BLaER1 treated with 17β-estradiol and CSF1 and Interleukin-3, amounts not matched to agents 10 nM and 100 nM (cell line): ENCODE measurements at regions not wholly inside any gene's neighbourhood (a gene's known extent, or its start where the extent isn't known, plus 50 kb on each side); places are given as distances from the start of the nearest gene placed in this dataset.
A peak's percentile ranks its signal among the peaks of the same experiment; 100 is the strongest.

ENCODE experiments used
- H3K27ac ChIP-seq, 11 experiments: shearing (Covaris generic); formaldehyde crosslinking; 2 replicates each; pipeline ENCODE4 v1.8.1; 2022
- H3K27me3 ChIP-seq, 11 experiments: shearing (Covaris generic); formaldehyde crosslinking; 2 replicates each; pipeline ENCODE4 v1.8.1; 2022
- H3K36me3 ChIP-seq, 11 experiments: shearing (Covaris generic); formaldehyde crosslinking; 2 replicates each; pipeline ENCODE4 v1.8.1; 2022
- H3K4me1 ChIP-seq, 10 experiments: shearing (Covaris generic); formaldehyde crosslinking; 2 replicates each; pipeline ENCODE4 v1.8.1; 2022
- H3K4me2 ChIP-seq, 11 experiments: shearing (Covaris generic); formaldehyde crosslinking; 2 replicates each; pipeline ENCODE4 v1.8.1; 2022
- H3K4me3 ChIP-seq, 10 experiments: shearing (Covaris generic); formaldehyde crosslinking; 2 replicates each; pipeline ENCODE4 v1.8.1; 2022
- H3K9ac ChIP-seq, 11 experiments: shearing (Covaris generic); formaldehyde crosslinking; 2 replicates each; pipeline ENCODE4 v1.8.1; 2022
- H3K9me3 ChIP-seq, 11 experiments: shearing (Covaris generic); formaldehyde crosslinking; replicated peaks in 1 of 11; 2 replicates each; pipeline ENCODE4 v1.8.1; 2022
- H4K20me1 ChIP-seq, 11 experiments: shearing (Covaris generic); formaldehyde crosslinking; 2 replicates each; pipeline ENCODE4 v1.8.1; 2022
- Cebpa-rat ChIP-seq, 11 experiments: shearing (Covaris generic); IDR thresholded peaks; 2 replicates each; pipeline ENCODE4 v1.8.1; 2022

DNA sequence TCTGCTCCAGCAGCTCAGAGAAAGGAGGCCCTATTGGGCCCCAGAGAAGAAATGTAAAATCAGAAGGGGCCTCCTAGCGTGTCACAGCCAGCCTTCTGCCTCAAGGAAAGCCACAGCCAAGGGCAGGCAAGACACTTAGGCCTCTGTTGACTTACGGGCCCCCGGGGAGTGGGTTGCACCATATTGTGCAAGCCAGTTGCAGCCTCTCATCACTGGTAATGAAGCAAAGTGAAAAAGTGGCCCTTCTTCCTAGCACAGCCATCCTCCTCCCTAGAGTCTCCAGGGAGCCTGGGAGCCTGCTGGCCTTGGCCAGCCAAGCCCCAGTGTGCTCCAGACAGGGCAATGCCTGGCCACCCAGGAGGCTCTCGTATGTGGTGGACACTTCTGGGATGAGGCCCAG is 56.2 kb upstream of the GDF10 start:
- Histone ChIP-seq H3K4me2 (peak overlapping the region in 7 of 11 experiments; percentile 12 to 55 (median 22); a peak in 9 of 22 replicates), H3K9ac (no peak overlapping the region), H3K27ac (peak overlapping the region in 3 of 11 experiments; percentile 47 to 62 (median 57); a peak in 7 of 22 replicates)

DNA sequence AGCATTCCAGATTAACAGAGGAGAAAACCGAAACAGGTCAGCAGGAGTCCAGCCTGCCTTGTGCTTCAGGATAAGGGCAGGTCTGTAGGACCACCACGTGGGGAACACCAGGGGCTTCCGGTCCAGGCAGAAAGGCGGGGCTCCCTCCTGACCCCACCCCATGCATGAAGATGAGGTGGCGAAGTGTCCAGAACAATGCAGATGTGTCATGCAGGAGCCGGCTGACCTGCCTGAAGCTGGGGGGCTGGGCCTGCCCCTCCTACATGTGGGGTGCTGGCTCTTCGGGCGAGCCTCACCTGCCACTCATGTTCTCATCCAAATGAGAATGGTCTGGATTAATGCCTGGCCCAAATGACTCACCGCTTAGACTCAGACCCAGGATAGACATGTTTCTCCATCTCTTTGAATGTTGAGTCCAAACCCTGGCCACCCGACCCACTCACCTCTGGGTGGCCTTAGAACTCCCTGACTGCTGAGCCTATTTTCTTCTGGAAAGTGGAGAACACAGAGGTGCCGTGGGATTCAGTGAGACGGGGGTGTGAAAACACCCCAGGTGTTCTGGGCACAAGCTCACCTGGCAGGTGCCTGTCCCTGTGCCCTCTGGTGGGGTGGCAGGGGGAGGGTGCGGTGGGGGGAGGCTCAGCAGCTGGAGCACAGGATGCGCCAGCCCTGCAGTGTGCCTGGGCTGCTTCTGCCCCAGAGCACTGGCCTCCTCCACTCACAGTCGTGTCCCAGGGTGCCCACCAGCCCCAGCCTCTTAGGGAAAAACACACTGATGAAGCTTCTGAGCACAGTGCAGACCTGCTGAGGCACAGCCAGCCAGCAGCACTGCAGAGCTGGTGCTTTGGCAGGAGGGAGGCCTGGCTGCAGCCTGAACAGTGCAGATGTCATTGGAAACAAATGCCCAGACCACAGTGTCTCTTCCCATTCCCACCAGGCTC is 55.2 kb upstream of the GDF10 start:
- no peak overlapping the region for H3K9ac ChIP-seq
- no peak for TF ChIP-seq Cebpa-rat (IDR thresholded peaks at IDR 0.05)

More for the DNA sequence above, 56.2 kb upstream of the GDF10 start:
- peaks cover 0 to 18% (median 4%) of the 10 kb centered on the region in 10 experiments; a peak in 9 of 20 replicates for H3K4me1 ChIP-seq
- H3K27me3 ChIP-seq = peaks cover 0 to 89% (median 0%) of the 10 kb centered on the region in 11 experiments; a peak in 4 of 22 replicates
- H4K20me1 ChIP-seq = no peaks in the 10 kb centered on the region; a peak in 1 of 22 replicates
- H3K4me3 ChIP-seq = no peak overlapping the region
- no peaks in the 10 kb centered on the region for H3K36me3 ChIP-seq
- H3K9me3 ChIP-seq = peaks cover 0 to 11% (median 0%) of the 10 kb centered on the region in 11 experiments; a peak in 4 of 22 replicates
- peak in 4 of 11 experiments; percentile 37 to 65 (median 58); a peak in 6 of 22 replicates for TF ChIP-seq Cebpa-rat (IDR thresholded peaks at IDR 0.05)

DNA sequence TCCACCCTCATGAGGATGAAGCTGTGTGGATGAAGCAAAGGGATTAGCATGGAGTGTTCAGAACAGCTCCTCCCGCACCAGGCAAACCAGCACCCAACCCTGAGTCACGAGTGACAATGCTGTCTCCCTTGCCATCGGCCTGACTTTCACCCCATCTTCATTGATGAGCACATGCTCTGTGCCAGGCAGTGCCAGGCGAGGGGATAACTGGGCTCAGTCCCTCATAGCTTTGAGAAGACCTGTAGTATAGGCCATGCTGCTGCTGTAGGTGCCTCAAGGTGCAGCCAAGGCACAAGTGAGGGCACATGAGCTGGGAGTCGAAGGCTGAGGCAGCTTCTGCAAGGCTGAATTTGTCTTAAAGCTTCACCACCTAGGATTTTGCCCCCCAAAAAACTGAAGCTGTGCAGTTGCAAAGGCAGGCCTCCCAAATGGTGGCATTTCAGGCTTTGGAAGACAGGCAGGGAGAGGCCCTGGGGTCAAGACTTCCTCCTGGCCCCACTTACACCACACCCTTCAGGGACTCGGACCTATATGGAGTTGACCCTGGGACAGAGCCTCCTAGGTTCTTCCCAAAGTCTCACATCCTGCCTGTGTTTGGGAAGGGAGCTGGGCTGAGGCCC is 54.2 kb upstream of the GDF10 start:
- Histone ChIP-seq H3K4me1 (peaks cover 0 to 22% (median 4%) of the 10 kb centered on the region in 10 experiments; a peak in 9 of 20 replicates), H3K4me3 (no peak overlapping the region), H4K20me1 (no peaks in the 10 kb centered on the region; a peak in 1 of 22 replicates), H3K27ac (no peak overlapping the region), H3K4me2 (no peak overlapping the region), H3K9me3 (no peaks in the 10 kb centered on the region), H3K36me3 (no peaks in the 10 kb centered on the region), H3K9ac (no peak overlapping the region), H3K27me3 (peaks cover 0 to 97% (median 0%) of the 10 kb centered on the region in 11 experiments; a peak in 4 of 22 replicates)
- TF ChIP-seq Cebpa-rat (IDR thresholded peaks at IDR 0.05) = no peak

More for the DNA sequence above, 55.2 kb upstream of the GDF10 start:
- Histone ChIP-seq H3K4me2 (no peak overlapping the region), H4K20me1 (no peaks in the 10 kb centered on the region; a peak in 1 of 22 replicates), H3K27me3 (peaks cover 0 to 89% (median 0%) of the 10 kb centered on the region in 11 experiments; a peak in 4 of 22 replicates), H3K4me1 (peaks cover 0 to 22% (median 4%) of the 10 kb centered on the region in 10 experiments; a peak in 9 of 20 replicates), H3K27ac (peak overlapping the region in 3 of 11 experiments; percentile 18 to 57 (median 47); a peak in 3 of 22 replicates), H3K4me3 (no peak overlapping the region), H3K36me3 (no peaks in the 10 kb centered on the region), H3K9me3 (peaks cover 0 to under 1% (median 0%) of the 10 kb centered on the region in 11 experiments; a peak in 1 of 22 replicates)

DNA sequence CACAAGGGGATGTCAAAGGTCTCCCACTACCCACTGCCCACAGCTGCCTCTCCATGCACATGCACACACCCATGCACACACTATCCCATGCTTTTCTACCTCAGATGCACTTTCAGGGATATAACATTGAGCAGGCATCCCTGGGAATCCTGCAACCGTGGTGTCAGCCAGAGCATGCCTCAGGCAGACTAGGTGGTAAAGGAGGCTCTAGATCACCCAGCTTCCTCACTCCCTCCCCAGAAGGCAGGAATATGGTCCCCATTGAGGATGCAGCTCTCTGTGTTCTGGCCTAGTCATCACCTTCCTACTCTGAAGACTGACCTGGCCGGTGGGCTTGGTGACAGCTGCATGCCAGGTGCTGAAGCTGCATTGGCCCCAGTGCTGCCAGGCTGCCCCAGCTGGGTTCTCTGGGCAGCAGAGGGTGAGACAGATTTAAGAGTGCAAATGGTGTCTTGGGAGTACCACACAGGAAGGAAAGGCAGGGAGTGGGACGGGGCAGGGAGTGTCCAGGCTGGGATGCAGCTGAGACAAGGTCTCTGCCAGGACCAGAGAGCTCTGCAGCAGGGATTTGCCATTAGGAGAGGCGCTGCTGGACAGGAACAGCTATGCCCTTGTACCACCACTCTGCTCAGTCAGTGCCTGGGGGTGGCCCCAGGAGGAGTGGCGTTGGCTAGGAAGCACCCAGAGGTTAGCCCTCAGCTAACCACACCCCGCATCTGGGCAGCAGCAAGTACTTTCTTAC is 53.4 kb upstream of the GDF10 start:
- Histone ChIP-seq H3K27me3 (peaks cover 0 to 97% (median 0%) of the 10 kb centered on the region in 11 experiments; a peak in 4 of 22 replicates), H3K27ac (no peak overlapping the region), H3K4me3 (no peak overlapping the region), H3K36me3 (no peaks in the 10 kb centered on the region), H3K9ac (no peak overlapping the region), H3K9me3 (no peaks in the 10 kb centered on the region), H4K20me1 (no peaks in the 10 kb centered on the region; a peak in 1 of 22 replicates), H3K4me2 (peak overlapping the region in 1 of 11 experiments; percentile 18; a peak in 2 of 22 replicates), H3K4me1 (peaks cover 0 to 22% (median 4%) of the 10 kb centered on the region in 10 experiments; a peak in 9 of 20 replicates)
- no peak for TF ChIP-seq Cebpa-rat (IDR thresholded peaks at IDR 0.05)

DNA sequence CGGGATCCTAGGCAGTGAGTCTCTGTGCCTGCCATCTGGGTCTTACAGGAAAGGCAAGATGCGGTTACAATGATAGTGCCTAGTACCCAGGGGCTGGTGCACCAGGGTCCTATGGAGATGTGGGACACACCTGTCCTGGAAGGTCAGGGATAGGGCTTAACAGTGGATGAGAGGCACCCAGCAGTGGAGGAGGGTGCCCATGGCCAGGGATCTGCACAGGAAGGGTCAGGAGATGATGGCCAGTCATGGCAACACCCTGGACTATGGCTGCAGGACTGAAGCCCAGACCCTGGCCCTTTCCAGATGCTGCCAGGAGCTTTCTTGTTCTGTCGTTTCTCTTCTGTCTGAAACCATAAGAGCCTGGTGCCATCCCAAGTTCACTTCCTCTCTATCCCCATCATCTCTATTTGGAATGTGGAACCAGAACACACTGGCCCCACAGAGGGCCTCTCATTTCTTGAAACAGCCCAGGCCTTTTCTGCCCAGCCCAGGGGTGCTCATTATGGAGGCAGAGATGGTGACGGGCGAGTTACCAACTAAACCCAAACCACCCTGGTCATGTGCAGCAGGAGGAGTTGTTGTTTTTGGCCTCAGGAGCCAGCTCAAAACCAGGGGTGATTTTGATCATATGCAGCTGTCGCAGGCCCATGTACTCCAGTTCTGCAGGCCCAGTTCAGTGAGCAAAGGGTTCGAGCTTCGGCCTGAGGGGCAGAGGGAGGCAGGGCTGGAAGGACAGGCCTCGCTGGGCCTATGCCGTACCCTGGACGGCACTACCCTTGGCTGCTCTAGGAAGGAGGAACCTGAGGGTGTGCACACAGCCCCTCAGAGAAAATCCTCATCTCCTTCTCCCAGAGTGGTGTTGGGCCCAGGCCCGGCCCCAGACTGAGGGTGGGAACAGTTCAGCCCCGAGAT is 52.6 kb upstream of the GDF10 start:
- Histone ChIP-seq H3K36me3 (no peaks in the 10 kb centered on the region), H3K4me2 (no peak overlapping the region), H3K27me3 (peaks cover 0 to 97% (median 0%) of the 10 kb centered on the region in 11 experiments; a peak in 5 of 22 replicates), H4K20me1 (no peaks in the 10 kb centered on the region; a peak in 1 of 22 replicates), H3K27ac (no peak overlapping the region), H3K4me1 (peaks cover 0 to 22% (median 4%) of the 10 kb centered on the region in 10 experiments; a peak in 9 of 20 replicates), H3K4me3 (no peak overlapping the region), H3K9ac (no peak overlapping the region), H3K9me3 (no peaks in the 10 kb centered on the region)
- no peak for TF ChIP-seq Cebpa-rat (IDR thresholded peaks at IDR 0.05)

DNA sequence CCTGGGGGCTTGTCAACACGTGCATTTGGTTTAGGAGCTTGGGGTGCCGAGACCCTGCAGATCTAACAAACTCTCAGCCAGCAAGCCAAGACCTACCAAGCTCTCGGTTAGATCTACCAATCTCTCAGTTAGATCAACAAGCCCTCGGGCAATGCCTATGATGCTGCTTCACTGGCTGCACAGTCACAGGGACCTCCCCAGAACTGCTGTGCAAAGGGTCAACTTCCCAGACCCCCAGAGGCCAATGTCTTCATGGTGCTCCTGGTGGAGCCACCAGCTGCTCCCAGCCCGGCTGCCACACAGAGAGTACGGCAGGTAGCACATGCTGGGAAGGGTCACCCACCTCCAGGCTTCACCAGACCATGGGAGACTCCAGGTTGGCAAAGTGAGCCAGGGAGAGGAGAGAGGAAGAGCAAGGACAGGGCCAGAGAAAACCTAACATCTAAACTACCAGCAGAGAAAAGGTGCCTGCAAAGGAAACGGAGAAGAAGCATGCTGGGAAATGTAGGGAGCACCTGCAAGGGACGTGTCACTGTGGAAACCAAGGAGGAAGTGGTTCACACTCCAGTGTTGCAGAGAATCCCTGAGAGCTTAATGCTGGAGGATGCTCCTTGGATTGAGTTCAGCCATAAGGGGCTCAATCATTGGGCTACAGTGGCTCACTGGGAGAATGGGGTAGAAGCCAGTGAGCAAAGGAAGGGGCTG is 51.5 kb upstream of the GDF10 start:
- Histone ChIP-seq H3K36me3 (no peaks in the 10 kb centered on the region), H4K20me1 (no peaks in the 10 kb centered on the region), H3K4me2 (peak overlapping the region in 3 of 11 experiments; percentile 10 to 13 (median 12); a peak in 2 of 22 replicates), H3K4me3 (no peak overlapping the region), H3K9ac (no peak overlapping the region), H3K27me3 (peaks cover 0 to 97% (median 0%) of the 10 kb centered on the region in 11 experiments; a peak in 5 of 22 replicates), H3K4me1 (peaks cover 0 to 25% (median 8%) of the 10 kb centered on the region in 10 experiments; a peak in 15 of 20 replicates), H3K27ac (no peak overlapping the region), H3K9me3 (no peaks in the 10 kb centered on the region)
- TF ChIP-seq Cebpa-rat (IDR thresholded peaks at IDR 0.05) = no peak

DNA sequence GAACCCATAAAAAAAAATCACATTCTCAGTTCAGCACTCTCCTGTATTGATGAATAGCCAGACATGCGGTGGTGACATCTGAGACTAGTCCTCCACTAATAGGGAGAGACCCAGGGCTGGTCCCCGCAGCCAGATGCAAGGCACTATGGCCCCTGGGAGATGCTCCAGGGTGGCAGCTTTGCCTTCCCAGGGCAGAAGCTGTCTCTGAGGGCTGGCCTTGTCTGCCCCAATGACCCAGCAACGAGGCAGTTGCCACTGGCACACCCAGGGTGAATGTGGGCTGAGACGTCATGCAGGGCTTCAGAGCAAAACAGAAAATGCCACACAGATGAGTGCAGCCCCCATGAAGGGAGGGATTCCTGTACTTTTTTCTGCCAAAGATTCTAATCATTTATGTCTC is 50.1 kb upstream of the GDF10 start:
- H3K9me3 ChIP-seq = no peaks in the 10 kb centered on the region
- peaks cover 0 to 98% (median 0%) of the 10 kb centered on the region in 11 experiments; a peak in 5 of 22 replicates for H3K27me3 ChIP-seq
- H3K9ac ChIP-seq = no peak overlapping the region
- TF ChIP-seq Cebpa-rat (IDR thresholded peaks at IDR 0.05) = no peak
- H3K36me3 ChIP-seq = no peaks in the 10 kb centered on the region
- H3K27ac ChIP-seq = no peak overlapping the region; a peak in 1 of 22 replicates
- peaks cover 9 to 33% (median 17%) of the 10 kb centered on the region in 10 experiments for H3K4me1 ChIP-seq
- H3K4me2 ChIP-seq = no peak overlapping the region
- H4K20me1 ChIP-seq = no peaks in the 10 kb centered on the region
- H3K4me3 ChIP-seq = no peak overlapping the region
